PC-9 (cell line): ENCODE measurements at regions not wholly inside any gene's neighbourhood (a gene's known extent, or its start where the extent isn't known, plus 50 kb on each side); places are given as distances from the start of the nearest gene placed in this dataset.

ENCODE experiments used
- CTCF ChIP-seq: fragments of 200-600 bp; sonication (generic); conservative IDR thresholded peaks from 2 replicates; pipeline ENCODE4 v1.6.1; 2017; ENCODE audit warnings: mixed run types, antibody characterized with exemption, mild to moderate bottlenecking, moderate library complexity
- EZH2 ChIP-seq: fragments of 200-600 bp; sonication (generic); IDR thresholded peaks from 2 replicates; pipeline ENCODE4 v1.8.0; 2017; ENCODE audit warnings: antibody characterized with exemption, low read depth

- no peak for TF ChIP-seq CTCF
- no peak for TF ChIP-seq EZH2
Observed at GRCh38 chr6:4607793-4608192, 168.4 kb upstream of the CDYL start.
